Caco-2 (cell line): ENCODE measurements at regions not wholly inside any gene's neighbourhood (a gene's known extent, or its start where the extent isn't known, plus 50 kb on each side); places are given as distances from the start of the nearest gene placed in this dataset.

ENCODE experiments used
- BruUV-seq: library from RNA; stranded (reverse); fragments of 400-500 nt; replicated peaks from 2 replicates; lab custom pipeline; 2021; lab: Mats Ljungman, UMichigan
- CTCF ChIA-PET: fragments of 300-600 bp; sonication (Branson Sonifier 250); formaldehyde crosslinking; loops from one replicate; lab custom pipeline; 2022; ENCODE audit warnings: antibody characterized with exemption; lab: Charles Lee
- POLR2A ChIA-PET: fragments of 300-600 bp; sonication (Branson Sonifier 250); formaldehyde crosslinking; loops from one replicate; lab custom pipeline; 2022; ENCODE audit warnings: antibody characterized with exemption; lab: Charles Lee
- DNase-seq, 2 experiments: peaks; one replicate each; pipeline versions ENCODE4 v3.0.0 to v3.0.0-alpha.2; 2020 to 2022
- H3K27me3 ChIP-seq: replicated peaks from 2 replicates; pipeline ENCODE4 v1.6.0; 2011; ENCODE audit warnings: low read length; ENCODE audit not compliant: control insufficient read depth, insufficient read depth
- H3K36me3 ChIP-seq: 2 replicates; pipeline ENCODE4 v1.5.1; 2011; ENCODE audit warnings: low read length; ENCODE audit not compliant: control insufficient read depth, insufficient read depth
- H3K4me1 ChIP-seq: fragments of 250-450 bp; sonication (Bioruptor Pico); 2 replicates; pipeline ENCODE4 v1.5.1; 2020; ENCODE audit warnings: mild to moderate bottlenecking
- H3K4me3 ChIP-seq: 2 replicates; pipeline ENCODE4 v1.5.1; 2011; ENCODE audit warnings: low read depth, mild to moderate bottlenecking, control low read depth, low read length
- H3K9me3 ChIP-seq: fragments of 250-450 bp; sonication (Bioruptor Pico); 2 replicates; pipeline ENCODE4 v1.5.1; 2020; ENCODE audit warnings: mild to moderate bottlenecking, moderate library complexity
- H3K27ac Mint-ChIP-seq: one replicate; pipeline ENCODE4 v1.8.0; 2022; ENCODE audit warnings: mixed read lengths; ENCODE audit not compliant: unreplicated experiment
- H3K27me3 Mint-ChIP-seq: one replicate; pipeline ENCODE4 v1.8.0; 2022; ENCODE audit warnings: mixed read lengths; ENCODE audit not compliant: insufficient read depth, unreplicated experiment
- H3K36me3 Mint-ChIP-seq: one replicate; pipeline ENCODE4 v1.8.0; 2022; ENCODE audit warnings: mild to moderate bottlenecking, mixed read lengths; ENCODE audit not compliant: insufficient read depth, unreplicated experiment
- H3K4me1 Mint-ChIP-seq: one replicate; pipeline ENCODE4 v1.8.0; 2022; ENCODE audit warnings: low read depth, mixed read lengths; ENCODE audit not compliant: unreplicated experiment
- H3K4me3 Mint-ChIP-seq: one replicate; pipeline ENCODE4 v1.8.0; 2022; ENCODE audit warnings: mild to moderate bottlenecking, moderate library complexity, mixed read lengths; ENCODE audit not compliant: unreplicated experiment
- H3K9me3 Mint-ChIP-seq: one replicate; pipeline ENCODE4 v1.8.0; 2022; ENCODE audit warnings: mixed read lengths; ENCODE audit not compliant: unreplicated experiment
- intact Hi-C: fragments of 100-400 bp; cut with micrococcal nuclease; formaldehyde crosslinking; loops from one replicate; pipeline ENCODE4 v1.10.0; 2022; ENCODE audit not compliant: unreplicated experiment
- TF ChIP-seq, protein P1 (sequence below), 2 experiments: fragments of 200-600 bp in 1 of 2; IDR thresholded peaks; 1 replicate in 1 of 2; 2 replicates in 1 of 2; pipeline versions ENCODE4 v1.5.1 to v1.8.0; 2011 to 2022; ENCODE audit warnings: antibody characterized with exemption in 1 of 2, control low read depth in 1 of 2, inconsistent platforms in 1 of 2, low read depth in 1 of 2, low read length in 1 of 2, mild to moderate bottlenecking in 1 of 2, moderate library complexity in 1 of 2; ENCODE audit not compliant: insufficient read depth in 1 of 2, severe bottlenecking in 1 of 2, unreplicated experiment in 1 of 2

DNA sequence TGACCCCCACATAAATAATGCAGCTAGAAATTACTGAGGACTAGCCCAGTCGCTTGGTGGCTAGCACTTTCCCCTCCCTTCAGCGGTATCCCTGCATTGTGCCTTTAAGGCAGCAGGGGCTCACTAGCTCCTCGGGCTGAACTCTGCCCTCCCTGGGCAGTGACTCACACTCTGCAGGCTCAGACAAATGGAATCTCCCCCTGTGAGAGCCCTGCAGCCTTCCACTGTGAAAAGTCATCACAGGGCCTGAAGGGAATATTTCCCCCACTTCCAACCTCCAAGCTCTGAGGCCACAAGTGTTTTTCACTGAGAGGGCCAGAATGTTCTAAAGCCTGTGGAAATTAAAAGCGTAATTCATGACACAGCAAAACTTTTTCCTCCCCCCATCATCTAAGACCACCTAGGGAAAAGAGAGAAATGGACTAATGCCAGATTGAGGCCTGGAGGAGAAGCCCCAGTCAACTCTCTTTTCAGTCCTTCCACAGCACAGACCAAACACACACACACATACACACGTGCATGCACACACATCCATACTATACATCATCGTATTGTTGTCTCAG is 93.6 kb upstream of the COL1A2 start:
- H3K27ac Mint-ChIP-seq: peak overlapping the region; percentile 90
- H3K36me3 Mint-ChIP-seq: no peaks in the 10 kb centered on the region
- intact Hi-C loops: loop anchor here (1.0 to 10.0 kb wide), 3 partner anchors 41 to 354 kb away; partner anchors contain the start of gene SGCE
- TF ChIP-seq, protein P1, sequence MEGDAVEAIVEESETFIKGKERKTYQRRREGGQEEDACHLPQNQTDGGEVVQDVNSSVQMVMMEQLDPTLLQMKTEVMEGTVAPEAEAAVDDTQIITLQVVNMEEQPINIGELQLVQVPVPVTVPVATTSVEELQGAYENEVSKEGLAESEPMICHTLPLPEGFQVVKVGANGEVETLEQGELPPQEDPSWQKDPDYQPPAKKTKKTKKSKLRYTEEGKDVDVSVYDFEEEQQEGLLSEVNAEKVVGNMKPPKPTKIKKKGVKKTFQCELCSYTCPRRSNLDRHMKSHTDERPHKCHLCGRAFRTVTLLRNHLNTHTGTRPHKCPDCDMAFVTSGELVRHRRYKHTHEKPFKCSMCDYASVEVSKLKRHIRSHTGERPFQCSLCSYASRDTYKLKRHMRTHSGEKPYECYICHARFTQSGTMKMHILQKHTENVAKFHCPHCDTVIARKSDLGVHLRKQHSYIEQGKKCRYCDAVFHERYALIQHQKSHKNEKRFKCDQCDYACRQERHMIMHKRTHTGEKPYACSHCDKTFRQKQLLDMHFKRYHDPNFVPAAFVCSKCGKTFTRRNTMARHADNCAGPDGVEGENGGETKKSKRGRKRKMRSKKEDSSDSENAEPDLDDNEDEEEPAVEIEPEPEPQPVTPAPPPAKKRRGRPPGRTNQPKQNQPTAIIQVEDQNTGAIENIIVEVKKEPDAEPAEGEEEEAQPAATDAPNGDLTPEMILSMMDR (IDR thresholded peaks at IDR 0.05; ENCODE audit: insufficient read depth in 1 of 2, low read depth in 1 of 2, low read length in 1 of 2, severe bottlenecking in 1 of 2, unreplicated experiment in 1 of 2): peak in 1 of 2 experiments; percentile 19
- Histone ChIP-seq H3K36me3 (no peaks in the 10 kb centered on the region), H3K9me3 (no peaks in the 10 kb centered on the region), H3K4me1 (peaks cover 43% of the 10 kb centered on the region), H3K4me3 (no peak overlapping the region), H3K27me3 (no peaks in the 10 kb centered on the region)
- no TSS peak for BruUV-seq
- H3K9me3 Mint-ChIP-seq: no peaks in the 10 kb centered on the region
- POLR2A ChIA-PET: no interaction called here
- CTCF ChIA-PET: interaction anchor here (0.6 to 2.0 kb wide), 4 partner anchors 12 to 1389 kb away, joined by 3 to 14 read pairs (median 8); no protein-coding TSS in a partner anchor
- peak overlapping the region; percentile 32 for H3K4me3 Mint-ChIP-seq
- peak; percentile 79 to 88 for DNase-seq
- no peaks in the 10 kb centered on the region for H3K27me3 Mint-ChIP-seq
- peaks cover 31% of the 10 kb centered on the region for H3K4me1 Mint-ChIP-seq

DNA sequence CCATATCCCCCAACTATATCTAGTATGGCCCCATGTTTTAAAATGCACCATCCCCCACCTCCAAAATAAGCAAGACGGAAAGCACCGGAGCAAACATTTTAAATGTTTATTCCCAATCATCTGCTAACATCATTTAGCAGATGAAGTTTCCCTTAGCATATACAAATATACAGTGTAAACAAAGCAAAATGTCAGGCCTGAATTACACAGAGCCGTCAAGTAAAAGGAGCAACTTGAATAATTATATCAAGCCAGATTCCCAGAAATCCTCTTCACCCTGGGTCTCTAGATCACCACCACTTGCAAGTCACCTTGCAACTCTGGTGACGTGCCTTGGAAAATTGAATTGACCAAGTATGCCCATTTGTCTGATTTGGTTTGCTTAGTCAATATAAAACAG is 91.6 kb upstream of the COL1A2 start:
- H3K4me1 Mint-ChIP-seq: peaks cover 36% of the 10 kb centered on the region
- POLR2A ChIA-PET: no interaction called here

DNA sequence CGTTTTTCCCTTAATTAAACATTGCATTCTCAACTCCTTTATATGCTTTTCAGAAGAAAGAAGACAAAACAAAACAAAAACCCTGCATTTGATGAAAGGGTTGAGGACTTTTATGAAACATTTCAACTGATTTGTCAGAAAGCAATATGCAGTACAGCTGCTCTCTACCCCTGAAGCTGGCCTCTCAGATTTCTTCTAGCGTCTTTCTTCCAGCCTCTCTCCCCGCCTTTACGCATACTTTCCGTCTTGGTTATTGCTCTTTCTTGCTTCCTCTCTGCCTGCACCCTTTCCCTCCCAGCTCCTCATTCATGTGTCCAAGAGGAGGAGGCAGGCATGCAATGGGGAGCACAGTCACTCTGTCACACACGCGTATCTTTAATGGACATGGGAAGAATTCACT is 91.0 kb upstream of the COL1A2 start:
- ChIA-PET POLR2A (no interaction called here), CTCF (no interaction called here)
- Mint-ChIP-seq H3K4me3 (no peak overlapping the region), H3K27me3 (no peaks in the 10 kb centered on the region), H3K4me1 (peaks cover 36% of the 10 kb centered on the region), H3K27ac (peak overlapping the region; percentile 3), H3K36me3 (no peaks in the 10 kb centered on the region), H3K9me3 (peaks cover 14% of the 10 kb centered on the region)
- H3K4me3 ChIP-seq: no peak overlapping the region
- no peak for DNase-seq
- H3K27me3 ChIP-seq: no peaks in the 10 kb centered on the region
- TF ChIP-seq, protein P1 (IDR thresholded peaks at IDR 0.05; ENCODE audit: insufficient read depth in 1 of 2, low read depth in 1 of 2, low read length in 1 of 2, severe bottlenecking in 1 of 2, unreplicated experiment in 1 of 2): no peak
- no peaks in the 10 kb centered on the region for H3K36me3 ChIP-seq
- peaks cover 43% of the 10 kb centered on the region for H3K4me1 ChIP-seq
- BruUV-seq: no TSS peak
- intact Hi-C loops: loop anchor here (5.0 to 10.0 kb wide), 2 partner anchors 39 to 351 kb away; partner anchors contain the start of gene SGCE
- no peaks in the 10 kb centered on the region for H3K9me3 ChIP-seq

More for the DNA sequence above, 91.6 kb upstream of the COL1A2 start:
- H3K9me3 ChIP-seq: no peaks in the 10 kb centered on the region
- Mint-ChIP-seq H3K4me3 (no peak overlapping the region), H3K36me3 (no peaks in the 10 kb centered on the region), H3K9me3 (peaks cover 13% of the 10 kb centered on the region), H3K27ac (no peak overlapping the region), H3K27me3 (no peaks in the 10 kb centered on the region)
- CTCF ChIA-PET: no interaction called here
- H3K4me1 ChIP-seq: peaks cover 43% of the 10 kb centered on the region
- no peaks in the 10 kb centered on the region for H3K36me3 ChIP-seq
- DNase-seq: no peak
- TF ChIP-seq, protein P1 (IDR thresholded peaks at IDR 0.05; ENCODE audit: insufficient read depth in 1 of 2, low read depth in 1 of 2, low read length in 1 of 2, severe bottlenecking in 1 of 2, unreplicated experiment in 1 of 2): no peak
- H3K4me3 ChIP-seq: no peak overlapping the region
- BruUV-seq: no TSS peak
- no peaks in the 10 kb centered on the region for H3K27me3 ChIP-seq
- intact Hi-C loops: loop anchor here (5.0 to 10.0 kb wide), 2 partner anchors 39 to 352 kb away; partner anchors contain the start of gene SGCE
